ENCODE measurements at regions not wholly inside any gene's neighbourhood (a gene's known extent, or its start where the extent isn't known, plus 50 kb on each side); places are given as distances from the start of the nearest gene placed in this dataset.

GRCh38 chr11:24422376-24422775 lies 74.5 kb upstream of the LUZP2 start:
- no peaks in the 10 kb centered on the region for H3K4me1 ChIP-seq
- no peaks in the 10 kb centered on the region for H3K9me3 ChIP-seq
- intact Hi-C loops (cut with DNase I; ENCODE audit: low total_unique reads), result no loop called here
- WGBS, 5 donors, result 14 to 49% (median 26%) methylated on average over 1 of the region's 1 CpG
- no peaks in the 10 kb centered on the region for H3K27me3 ChIP-seq
- no peak overlapping the region for H3K27ac ChIP-seq
- no peaks in the 10 kb centered on the region for H3K36me3 ChIP-seq
- TF ChIP-seq CTCF (IDR thresholded peaks at IDR 0.05) (no peak), POLR2A (IDR thresholded peaks at IDR 0.05) (no peak), POLR2AphosphoS5 (IDR thresholded peaks at IDR 0.05) (no peak), EP300 (IDR thresholded peaks at IDR 0.05) (no peak)
- H3K4me3 ChIP-seq, result no peak overlapping the region
- DNase-seq, result no peak

- TF ChIP-seq EP300 (IDR thresholded peaks at IDR 0.05) (no peak), POLR2AphosphoS5 (IDR thresholded peaks at IDR 0.05) (no peak), CTCF (IDR thresholded peaks at IDR 0.05) (no peak), POLR2A (IDR thresholded peaks at IDR 0.05) (no peak)
Observed at GRCh38 chr11:24437123-24437522, 59.7 kb upstream of the LUZP2 start.

More at GRCh38 chr11:24437123-24437522, 59.7 kb upstream of the LUZP2 start:
- no peaks in the 10 kb centered on the region for H3K36me3 ChIP-seq
- H3K4me1 ChIP-seq, result no peaks in the 10 kb centered on the region
- 78 to 84% (median 81%) methylated on average over 4 of the region's 4 CpGs for WGBS, 5 donors
- DNase-seq, result no peak
- intact Hi-C loops (cut with DNase I; ENCODE audit: low total_unique reads), result no loop called here
- H3K27me3 ChIP-seq, result no peaks in the 10 kb centered on the region
- H3K9me3 ChIP-seq, result no peaks in the 10 kb centered on the region
- H3K4me3 ChIP-seq, result no peak overlapping the region
- H3K27ac ChIP-seq, result no peak overlapping the region

Small RNAs in the stretch of these regions (small RNA-seq; reads per million reads assigned to genes)
- gene AC100767.1 (0 reads per million in 4 donors), gene MIR8054 (0 reads per million in 4 donors), gene RNU6-783P (0 reads per million in 4 donors)

Data from stomach (tissue), 8 donors.